OCI-LY3 (cell line): ENCODE measurements at regions not wholly inside any gene's neighbourhood (a gene's known extent, or its start where the extent isn't known, plus 50 kb on each side); places are given as distances from the start of the nearest gene placed in this dataset.

Source experiments
- EZH2phosphoT487 ChIP-seq: fragments of 200-600 bp; shearing (Covaris generic); IDR thresholded peaks from 2 replicates; pipeline ENCODE4 v1.6.1; 2018; ENCODE audit warnings: antibody characterized with exemption, mixed run types, low read depth
- TF ChIP-seq, protein P1 (sequence below): fragments of 200-600, 300-600 bp; sonication (generic); IDR thresholded peaks from 2 replicates; pipeline ENCODE4 v1.5.1; 2014; ENCODE audit warnings: antibody characterized with exemption, low read length, low read depth

DNA sequence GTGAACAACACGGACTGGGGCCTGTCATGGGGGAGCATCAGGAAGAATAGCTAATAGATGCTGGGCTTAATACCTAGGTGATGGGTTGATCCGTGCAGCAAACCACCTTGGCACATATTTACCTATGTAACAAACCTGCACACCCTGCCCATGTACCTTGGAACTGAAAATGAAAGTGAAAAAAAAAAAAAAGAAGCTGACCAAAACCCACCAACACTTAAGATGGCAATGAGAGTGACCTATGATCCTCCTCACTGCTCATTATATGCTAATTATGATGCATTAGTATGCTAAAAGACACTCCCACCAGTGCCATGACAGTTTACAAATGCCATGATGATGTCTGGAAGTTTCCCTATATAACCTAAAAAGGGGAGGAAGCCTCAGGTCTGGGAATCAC is 503.2 kb upstream of the CTSO start:
- TF ChIP-seq, protein P1, sequence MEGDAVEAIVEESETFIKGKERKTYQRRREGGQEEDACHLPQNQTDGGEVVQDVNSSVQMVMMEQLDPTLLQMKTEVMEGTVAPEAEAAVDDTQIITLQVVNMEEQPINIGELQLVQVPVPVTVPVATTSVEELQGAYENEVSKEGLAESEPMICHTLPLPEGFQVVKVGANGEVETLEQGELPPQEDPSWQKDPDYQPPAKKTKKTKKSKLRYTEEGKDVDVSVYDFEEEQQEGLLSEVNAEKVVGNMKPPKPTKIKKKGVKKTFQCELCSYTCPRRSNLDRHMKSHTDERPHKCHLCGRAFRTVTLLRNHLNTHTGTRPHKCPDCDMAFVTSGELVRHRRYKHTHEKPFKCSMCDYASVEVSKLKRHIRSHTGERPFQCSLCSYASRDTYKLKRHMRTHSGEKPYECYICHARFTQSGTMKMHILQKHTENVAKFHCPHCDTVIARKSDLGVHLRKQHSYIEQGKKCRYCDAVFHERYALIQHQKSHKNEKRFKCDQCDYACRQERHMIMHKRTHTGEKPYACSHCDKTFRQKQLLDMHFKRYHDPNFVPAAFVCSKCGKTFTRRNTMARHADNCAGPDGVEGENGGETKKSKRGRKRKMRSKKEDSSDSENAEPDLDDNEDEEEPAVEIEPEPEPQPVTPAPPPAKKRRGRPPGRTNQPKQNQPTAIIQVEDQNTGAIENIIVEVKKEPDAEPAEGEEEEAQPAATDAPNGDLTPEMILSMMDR, result no peak
- TF ChIP-seq EZH2phosphoT487, result no peak
